NCI-H524 treated with DMSO at 0.1 percent for 48 hours (cell line): ENCODE measurements at regions not wholly inside any gene's neighbourhood (a gene's known extent, or its start where the extent isn't known, plus 50 kb on each side); places are given as distances from the start of the nearest gene placed in this dataset.
"Not testable (repeated sequence)": the region's sequence is repeated elsewhere in the genome, so short reads cannot be mapped to it uniquely, and the experiment has no call there.

Experiments used
- DNase-seq: peaks from one replicate; lab custom pipeline; 2025; lab: John Stamatoyannopoulos, UW

GRCh38 chr17:56690441-56691291 is 97.2 kb downstream of the NOG start:
- DNase-seq = no peak

DNA sequence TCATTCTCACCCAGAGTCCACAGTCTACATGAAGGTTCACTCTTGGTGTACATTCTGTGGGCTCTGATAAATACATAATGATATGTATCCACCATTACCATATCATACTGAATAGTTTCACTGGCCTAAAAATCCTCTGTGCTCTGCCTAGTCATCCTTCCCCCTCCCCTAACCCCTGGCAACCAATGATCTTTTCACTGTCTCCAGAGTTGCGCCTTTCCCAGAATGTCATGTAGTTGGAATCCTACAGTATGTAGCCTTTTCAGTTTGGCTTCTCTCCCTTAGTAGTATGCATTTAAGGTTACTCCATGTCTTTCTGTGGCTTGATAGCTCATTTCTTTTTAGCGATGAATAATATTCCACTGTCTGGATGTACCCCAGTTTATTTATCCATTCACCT is 101.3 kb downstream of the NOG start:
- DNase-seq = no peak

DNA sequence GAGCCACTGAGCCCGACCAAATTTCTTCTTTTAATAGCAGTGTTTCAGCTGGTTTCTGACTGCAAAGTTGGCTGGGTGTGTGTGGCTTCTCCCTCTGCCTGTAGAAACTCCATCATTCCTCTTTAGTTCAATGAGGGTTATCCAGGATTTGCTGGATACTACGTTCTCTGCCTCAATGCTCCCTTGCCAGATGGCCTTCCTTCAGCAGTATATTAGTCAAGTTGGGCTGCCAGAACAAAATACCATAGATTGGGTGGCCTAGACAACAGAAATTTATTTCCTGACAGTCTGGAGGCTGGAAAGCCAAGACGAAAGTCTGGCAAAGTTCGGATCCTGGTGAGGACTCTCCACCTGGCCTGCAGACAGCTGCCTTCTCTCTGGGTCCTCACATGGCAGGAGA is 103.7 kb downstream of the NOG start:
- DNase-seq = no peak

DNA sequence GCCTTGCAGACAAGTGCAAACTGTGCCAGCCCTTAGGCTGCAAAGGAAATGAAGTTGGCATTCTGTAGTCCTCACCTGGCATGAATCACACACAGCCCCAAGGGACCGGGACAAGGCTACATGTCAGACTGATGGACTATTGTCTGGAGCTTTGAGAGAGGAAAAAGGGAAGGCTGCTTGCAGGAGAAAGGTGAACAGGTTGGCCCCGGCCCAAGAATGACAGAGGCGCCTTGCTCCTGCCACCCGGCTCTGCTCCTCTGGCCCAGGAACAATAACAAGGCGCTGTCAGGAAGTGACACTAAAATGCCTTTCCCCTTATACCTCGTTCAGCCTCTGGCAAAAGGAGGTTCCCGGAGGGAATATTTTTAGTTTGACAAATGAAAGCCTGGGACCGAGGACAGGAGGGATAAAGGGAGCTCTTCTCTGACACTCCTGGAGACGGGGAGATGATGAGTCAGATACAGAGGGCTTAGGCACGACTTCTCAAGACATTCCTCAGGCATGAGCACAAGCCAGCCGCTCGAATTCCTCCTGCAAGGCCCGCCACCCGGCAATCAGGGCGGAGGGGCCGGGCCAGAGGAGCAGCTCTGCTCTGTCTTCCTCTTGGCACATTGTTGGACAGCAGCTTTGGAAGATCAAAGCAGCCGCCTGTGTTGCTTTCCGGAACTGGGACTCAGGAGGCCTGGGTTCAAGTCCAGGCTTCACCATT is 105.8 kb downstream of the NOG start:
- no peak for DNase-seq

- DNase-seq = no peak
Measured at GRCh38 chr17:56700919-56701420, 107.5 kb downstream of the NOG start.

DNA sequence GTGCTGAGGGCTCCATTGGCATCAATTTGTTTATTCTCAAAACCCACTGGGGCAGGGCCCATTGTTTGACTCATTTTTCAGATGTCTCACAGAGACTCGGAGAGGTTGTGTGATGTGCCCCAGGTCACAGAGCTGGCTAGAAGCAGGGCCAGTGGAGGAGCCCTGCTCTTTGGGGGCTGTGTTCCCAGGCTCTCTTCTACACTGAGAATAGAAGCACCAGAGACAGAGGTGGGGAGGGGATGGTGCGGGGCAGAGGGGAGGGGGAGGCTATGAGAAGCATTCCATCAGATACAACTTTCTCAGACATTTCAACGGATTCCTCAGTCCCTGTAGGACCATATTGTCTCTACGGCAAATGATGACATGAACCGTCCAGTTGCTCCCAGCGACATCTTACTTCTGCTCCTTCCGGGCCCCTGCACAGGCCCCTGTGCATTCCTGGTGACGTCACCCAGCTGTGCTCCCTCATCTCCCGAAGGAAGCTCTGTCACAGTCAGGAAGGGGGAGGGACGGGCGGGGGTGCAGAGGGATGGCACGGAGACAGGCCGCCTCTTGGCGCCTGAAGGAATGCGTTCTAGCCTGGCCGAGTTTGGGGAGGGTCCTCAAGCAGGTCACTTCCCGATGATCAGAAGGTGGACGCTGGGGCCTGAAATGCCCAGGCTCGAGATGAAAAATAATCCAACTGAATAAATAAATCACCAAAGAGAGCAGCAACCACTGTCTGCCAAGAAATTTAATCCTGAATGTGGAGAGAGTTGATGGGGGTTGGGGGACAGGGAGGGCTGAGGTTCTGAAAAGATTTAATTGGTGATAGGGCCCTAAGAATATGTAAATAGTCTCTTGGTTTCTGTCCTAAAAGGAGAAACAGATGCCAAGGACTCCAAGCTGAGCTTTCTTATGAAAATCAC is 114.1 kb downstream of the NOG start:
- no peak for DNase-seq

GRCh38 chr17:56708220-56708558 is 114.7 kb downstream of the NOG start:
- no peak for DNase-seq

GRCh38 chr17:56708670-56709410 is 115.3 kb downstream of the NOG start:
- DNase-seq = no peak

- DNase-seq = no peak
Measured at GRCh38 chr17:56710986-56711385, 117.5 kb downstream of the NOG start.

GRCh38 chr17:56715613-56716357 is 117.9 kb downstream of the C17orf67 start:
- DNase-seq = peak; percentile 85

- no peak for DNase-seq
Measured at GRCh38 chr17:56717471-56717870, 116.2 kb downstream of the C17orf67 start.

DNA sequence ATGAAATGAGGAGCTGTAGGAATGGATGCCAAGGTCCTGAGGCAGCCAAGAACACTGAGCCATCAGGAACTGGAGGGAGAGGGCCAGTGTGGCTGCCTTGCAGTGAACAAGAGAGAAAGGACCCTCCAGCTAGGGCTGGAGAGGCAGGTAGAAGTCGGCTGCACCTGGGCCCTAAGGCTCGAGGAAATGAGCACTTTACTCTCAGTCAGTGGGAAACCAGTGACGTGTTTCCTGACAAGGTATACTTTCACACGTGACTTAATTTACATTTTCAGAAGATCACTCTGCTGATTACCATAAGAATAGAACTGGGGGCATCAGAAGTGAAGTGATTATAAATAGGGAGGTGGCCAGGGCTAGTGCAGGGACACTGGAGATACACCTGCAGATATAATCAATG is 115.2 kb downstream of the C17orf67 start:
- no peak for DNase-seq

GRCh38 chr17:56723421-56723820 is 110.3 kb downstream of the C17orf67 start:
- DNase-seq = no peak

DNA sequence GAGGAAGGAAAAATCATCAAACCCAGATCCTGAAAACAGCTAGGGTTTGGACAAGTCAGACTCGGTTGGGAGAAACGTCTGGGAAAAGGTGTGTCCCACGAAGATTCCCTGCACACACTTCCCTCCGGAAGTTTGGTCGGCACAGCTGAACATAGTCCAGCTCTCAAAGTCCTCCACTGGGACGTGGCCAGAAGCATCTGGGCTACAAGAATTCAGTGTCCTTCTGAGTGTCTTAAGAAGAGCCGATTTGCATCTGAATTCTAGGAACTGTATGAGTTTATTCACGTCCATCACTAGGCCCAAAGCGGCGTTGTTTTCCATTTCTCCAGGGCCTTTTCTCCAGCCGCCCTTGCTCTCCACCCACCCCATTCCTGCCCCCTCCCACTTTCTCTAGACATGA is 109.1 kb downstream of the C17orf67 start:
- no peak for DNase-seq

GRCh38 chr17:56725144-56725543 is 108.6 kb downstream of the C17orf67 start:
- no peak for DNase-seq

DNA sequence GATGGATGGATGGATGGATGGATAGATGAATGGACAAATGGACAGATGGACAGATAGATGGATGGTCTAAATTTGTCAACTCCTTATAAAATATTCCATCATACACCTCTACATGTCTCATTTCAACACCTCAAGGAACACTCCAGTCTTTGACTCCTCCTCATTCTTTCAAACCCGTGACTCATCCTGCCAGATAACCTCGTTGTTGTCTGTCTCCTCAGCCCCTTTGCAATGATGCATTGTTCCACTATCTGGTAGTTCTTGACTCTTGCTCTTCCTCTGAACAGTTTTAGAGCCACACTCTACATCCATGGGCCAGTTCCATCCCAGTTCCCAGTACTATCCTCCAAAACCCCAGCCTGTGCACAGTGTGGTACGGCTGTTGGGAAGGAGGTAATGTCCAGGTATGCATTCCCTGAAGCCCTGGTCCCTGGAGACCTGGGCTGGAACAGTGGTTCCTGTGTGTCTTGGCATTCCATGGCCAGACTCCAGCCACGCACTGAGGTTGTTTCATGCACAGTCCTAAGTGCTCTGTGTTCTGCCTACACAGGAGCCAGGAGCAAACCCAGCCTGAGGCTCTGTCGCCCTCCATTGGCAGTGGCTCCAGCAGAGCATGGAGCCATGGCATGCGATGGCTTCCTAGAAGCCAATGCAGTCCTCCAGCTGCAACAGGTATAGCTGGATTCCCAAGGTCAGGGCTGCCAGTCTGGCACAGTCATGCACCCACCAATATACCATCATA is 105.7 kb downstream of the C17orf67 start:
- no peak for DNase-seq

- not testable (repeated sequence) for DNase-seq
Measured at GRCh38 chr17:56731096-56731495, 102.6 kb downstream of the C17orf67 start.

GRCh38 chr17:56733833-56734232 is 99.9 kb downstream of the C17orf67 start:
- no peak for DNase-seq

DNA sequence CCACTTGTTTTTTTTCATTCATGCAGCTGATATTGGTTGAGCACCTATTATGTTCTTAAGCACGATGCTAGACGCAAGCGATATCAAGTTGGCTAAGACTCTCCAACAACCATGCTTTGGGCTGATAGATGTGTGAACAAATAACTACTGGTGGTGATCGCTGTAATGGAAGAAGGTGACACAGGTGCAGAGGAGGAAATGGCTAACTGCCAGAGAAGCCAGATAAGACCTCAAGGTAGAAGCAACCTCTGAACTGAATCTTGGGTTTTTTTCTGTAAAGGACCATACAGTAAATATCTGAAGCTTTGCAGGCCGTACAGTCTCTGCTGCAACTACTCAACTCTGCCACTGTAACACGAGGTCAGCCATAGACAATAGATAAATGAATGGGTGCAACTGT is 97.9 kb downstream of the C17orf67 start:
- no peak for DNase-seq
